HepG2 (cell line): ENCODE measurements at regions not wholly inside any gene's neighbourhood (a gene's known extent, or its start where the extent isn't known, plus 50 kb on each side); places are given as distances from the start of the nearest gene placed in this dataset.

ENCODE experiments used
- HNRNPK ChIP-seq: fragments of 200-400 bp; formaldehyde crosslinking; IDR thresholded peaks from 2 replicates; pipeline ENCODE4 v1.6.1; 2018; ENCODE audit warnings: low read length, low read depth, moderate library complexity, mild to moderate bottlenecking; ENCODE audit not compliant: poor library complexity, severe bottlenecking
- NFE2 ChIP-seq: sonication (generic); formaldehyde crosslinking; IDR thresholded peaks from 2 replicates; pipeline ENCODE4 v1.4.0; 2020; ENCODE audit warnings: missing genetic modification reagents
- RBM39 ChIP-seq: fragments of 200-400 bp; formaldehyde crosslinking; IDR thresholded peaks from one replicate; pipeline ENCODE4 v1.6.1; 2018; ENCODE audit warnings: antibody characterized with exemption, mild to moderate bottlenecking, low read depth, low read length; ENCODE audit not compliant: poor library complexity, severe bottlenecking
- SMC3 ChIP-seq: IDR thresholded peaks from 2 replicates; pipeline ENCODE4 v1.6.1; 2011; ENCODE audit warnings: low read length, improper control_type of control experiment
- ZNF549 ChIP-seq: sonication (generic); formaldehyde crosslinking; IDR thresholded peaks from 2 replicates; pipeline ENCODE4 v1.5.0; 2020; ENCODE audit warnings: missing genetic modification reagents
- TF ChIP-seq, protein P1 (sequence below): sonication (generic); formaldehyde crosslinking; IDR thresholded peaks from 2 replicates; pipeline ENCODE4 v1.4.0; 2020; ENCODE audit warnings: missing genetic modification reagents, mild to moderate bottlenecking, borderline replicate concordance

DNA sequence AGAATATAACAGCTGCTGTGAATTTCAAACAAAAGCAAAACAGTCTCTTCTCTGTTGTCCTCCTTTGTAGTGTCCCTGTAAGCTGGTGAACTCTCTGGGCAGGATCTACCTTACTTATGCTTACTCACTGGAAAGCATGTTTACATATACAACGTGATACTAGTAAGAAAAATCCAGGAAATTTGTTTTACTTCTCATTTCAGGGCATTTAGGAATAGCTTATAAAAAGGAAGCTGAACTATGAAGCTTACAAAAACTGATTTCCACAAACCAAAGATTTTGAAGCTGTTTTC is 311.0 kb downstream of the NOVA1 start:
- TF ChIP-seq, protein P1, sequence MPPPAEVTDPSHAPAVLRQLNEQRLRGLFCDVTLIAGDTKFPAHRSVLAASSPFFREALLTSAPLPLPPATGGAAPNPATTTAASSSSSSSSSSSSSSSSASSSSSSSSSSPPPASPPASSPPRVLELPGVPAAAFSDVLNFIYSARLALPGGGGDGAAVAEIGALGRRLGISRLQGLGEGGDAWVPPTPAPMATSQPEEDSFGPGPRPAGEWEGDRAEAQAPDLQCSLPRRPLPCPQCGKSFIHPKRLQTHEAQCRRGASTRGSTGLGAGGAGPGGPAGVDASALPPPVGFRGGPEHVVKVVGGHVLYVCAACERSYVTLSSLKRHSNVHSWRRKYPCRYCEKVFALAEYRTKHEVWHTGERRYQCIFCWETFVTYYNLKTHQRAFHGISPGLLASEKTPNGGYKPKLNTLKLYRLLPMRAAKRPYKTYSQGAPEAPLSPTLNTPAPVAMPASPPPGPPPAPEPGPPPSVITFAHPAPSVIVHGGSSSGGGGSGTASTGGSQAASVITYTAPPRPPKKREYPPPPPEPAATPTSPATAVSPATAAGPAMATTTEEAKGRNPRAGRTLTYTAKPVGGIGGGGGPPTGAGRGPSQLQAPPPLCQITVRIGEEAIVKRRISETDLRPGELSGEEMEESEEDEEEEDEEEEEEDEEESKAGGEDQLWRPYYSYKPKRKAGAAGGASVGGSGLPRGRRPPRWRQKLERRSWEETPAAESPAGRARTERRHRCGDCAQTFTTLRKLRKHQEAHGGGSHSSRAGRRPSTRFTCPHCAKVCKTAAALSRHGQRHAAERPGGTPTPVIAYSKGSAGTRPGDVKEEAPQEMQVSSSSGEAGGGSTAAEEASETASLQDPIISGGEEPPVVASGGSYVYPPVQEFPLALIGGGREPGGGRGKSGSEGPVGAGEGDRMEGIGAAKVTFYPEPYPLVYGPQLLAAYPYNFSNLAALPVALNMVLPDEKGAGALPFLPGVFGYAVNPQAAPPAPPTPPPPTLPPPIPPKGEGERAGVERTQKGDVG (CRISPR knock-in tag) = no peak
- TF ChIP-seq ZNF549 (no peak), NFE2 (no peak), SMC3 (no peak), HNRNPK (no peak), RBM39 (no peak)
